Glutamatergic neuron (in vitro differentiated cells): ENCODE measurements at regions not wholly inside any gene's neighbourhood (a gene's known extent, or its start where the extent isn't known, plus 50 kb on each side); places are given as distances from the start of the nearest gene placed in this dataset.

Experiments used
- DNase-seq: peaks from one replicate; pipeline ENCODE4 v3.0.0; 2022
- H3K27ac Mint-ChIP-seq: one replicate; pipeline ENCODE4 v1.8.0; 2020; ENCODE audit warnings: mild to moderate bottlenecking, mixed read lengths, inconsistent platforms; ENCODE audit not compliant: unreplicated experiment
- H3K27me3 Mint-ChIP-seq: one replicate; pipeline ENCODE4 v1.8.0; 2020; ENCODE audit warnings: mild to moderate bottlenecking, moderate library complexity, mixed read lengths, inconsistent platforms; ENCODE audit not compliant: unreplicated experiment
- H3K36me3 Mint-ChIP-seq: one replicate; pipeline ENCODE4 v1.8.0; 2020; ENCODE audit warnings: mild to moderate bottlenecking, mixed read lengths, inconsistent platforms; ENCODE audit not compliant: unreplicated experiment
- H3K4me1 Mint-ChIP-seq: one replicate; pipeline ENCODE4 v1.8.0; 2020; ENCODE audit warnings: mild to moderate bottlenecking, low read depth, mixed read lengths, inconsistent platforms; ENCODE audit not compliant: unreplicated experiment
- H3K4me3 Mint-ChIP-seq: one replicate; pipeline ENCODE4 v1.8.0; 2020; ENCODE audit warnings: mild to moderate bottlenecking, mixed read lengths, inconsistent platforms; ENCODE audit not compliant: unreplicated experiment
- H3K9me3 Mint-ChIP-seq: one replicate; pipeline ENCODE4 v1.8.0; 2020; ENCODE audit warnings: mild to moderate bottlenecking, moderate library complexity, mixed read lengths, inconsistent platforms; ENCODE audit not compliant: unreplicated experiment
- TF ChIP-seq, protein P1 (sequence below): fragments of 200-600 bp; sonication (generic); IDR thresholded peaks from one replicate; pipeline ENCODE4 v1.5.0; 2021; ENCODE audit not compliant: partially characterized antibody, unreplicated experiment

DNA sequence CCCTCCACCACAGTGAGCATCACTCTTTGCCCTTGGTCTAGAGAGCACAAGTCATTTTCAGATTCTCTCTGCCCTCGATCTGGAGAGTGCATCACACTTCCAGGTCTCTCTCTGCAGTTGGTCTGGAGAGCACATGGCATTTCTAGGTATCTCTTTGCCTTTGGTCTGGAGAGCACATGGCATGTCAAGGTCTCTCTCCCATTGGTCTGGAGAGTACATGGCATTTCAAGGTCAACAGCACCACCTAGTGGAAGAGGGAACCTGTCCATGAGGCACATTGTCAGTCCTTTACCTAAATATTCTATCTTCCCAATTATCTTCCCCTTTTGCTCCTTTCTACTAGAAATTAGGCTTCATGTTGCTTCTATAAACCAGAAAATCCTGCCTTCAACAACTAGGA lies 1139.4 kb downstream of the XPNPEP1 start:
- Mint-ChIP-seq H3K36me3 (peaks cover 13% of the 10 kb centered on the region), H3K27me3 (no peaks in the 10 kb centered on the region), H3K9me3 (peaks cover 5% of the 10 kb centered on the region), H3K27ac (no peak overlapping the region), H3K4me1 (no peaks in the 10 kb centered on the region), H3K4me3 (no peak overlapping the region)
- TF ChIP-seq, protein P1, sequence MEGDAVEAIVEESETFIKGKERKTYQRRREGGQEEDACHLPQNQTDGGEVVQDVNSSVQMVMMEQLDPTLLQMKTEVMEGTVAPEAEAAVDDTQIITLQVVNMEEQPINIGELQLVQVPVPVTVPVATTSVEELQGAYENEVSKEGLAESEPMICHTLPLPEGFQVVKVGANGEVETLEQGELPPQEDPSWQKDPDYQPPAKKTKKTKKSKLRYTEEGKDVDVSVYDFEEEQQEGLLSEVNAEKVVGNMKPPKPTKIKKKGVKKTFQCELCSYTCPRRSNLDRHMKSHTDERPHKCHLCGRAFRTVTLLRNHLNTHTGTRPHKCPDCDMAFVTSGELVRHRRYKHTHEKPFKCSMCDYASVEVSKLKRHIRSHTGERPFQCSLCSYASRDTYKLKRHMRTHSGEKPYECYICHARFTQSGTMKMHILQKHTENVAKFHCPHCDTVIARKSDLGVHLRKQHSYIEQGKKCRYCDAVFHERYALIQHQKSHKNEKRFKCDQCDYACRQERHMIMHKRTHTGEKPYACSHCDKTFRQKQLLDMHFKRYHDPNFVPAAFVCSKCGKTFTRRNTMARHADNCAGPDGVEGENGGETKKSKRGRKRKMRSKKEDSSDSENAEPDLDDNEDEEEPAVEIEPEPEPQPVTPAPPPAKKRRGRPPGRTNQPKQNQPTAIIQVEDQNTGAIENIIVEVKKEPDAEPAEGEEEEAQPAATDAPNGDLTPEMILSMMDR: peak; percentile 58
- DNase-seq: peak; percentile 24

DNA sequence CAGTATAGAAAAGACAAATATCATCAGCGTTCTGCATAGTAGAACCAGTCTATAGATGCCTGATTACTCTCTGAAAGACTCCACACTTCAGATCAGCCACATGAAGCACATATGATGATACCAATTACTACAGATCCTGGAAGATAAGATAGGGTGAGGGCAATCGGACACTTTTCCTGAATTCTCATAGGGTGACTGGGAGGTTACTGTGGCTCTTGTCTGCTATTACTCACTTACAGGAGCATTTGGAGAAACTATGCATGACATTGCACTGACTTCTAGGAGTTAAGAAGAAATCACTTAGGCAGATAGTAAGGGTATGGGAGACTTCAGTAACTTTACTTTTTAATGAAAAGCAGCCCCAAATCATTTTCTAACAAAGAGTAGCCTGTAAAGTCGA lies 1140.9 kb downstream of the XPNPEP1 start:
- Mint-ChIP-seq H3K9me3 (peaks cover 7% of the 10 kb centered on the region), H3K36me3 (peaks cover 13% of the 10 kb centered on the region), H3K4me1 (no peaks in the 10 kb centered on the region), H3K27me3 (no peaks in the 10 kb centered on the region), H3K27ac (no peak overlapping the region), H3K4me3 (no peak overlapping the region)
- TF ChIP-seq, protein P1: no peak
- no peak for DNase-seq

DNA sequence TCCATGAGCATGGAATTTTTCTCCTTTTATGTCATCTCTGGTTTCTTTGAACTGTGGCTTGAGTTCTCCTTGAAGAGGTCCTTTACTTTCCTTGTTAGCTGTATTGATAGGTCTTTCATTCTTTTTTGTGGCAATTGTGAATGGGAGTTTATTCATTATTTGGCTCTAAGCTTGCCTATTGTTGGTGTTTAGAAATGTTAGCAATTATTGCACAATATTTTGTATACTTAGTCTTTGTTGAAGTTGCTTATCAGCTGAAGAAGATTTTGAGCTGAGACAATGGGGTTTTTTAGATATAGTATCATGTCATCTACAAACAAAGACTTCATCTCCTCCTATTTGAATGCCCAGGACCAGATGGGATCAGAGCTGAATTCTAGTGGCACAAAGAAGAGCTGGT lies 1143.8 kb downstream of the XPNPEP1 start:
- Mint-ChIP-seq H3K9me3 (peaks cover 6% of the 10 kb centered on the region), H3K27me3 (no peaks in the 10 kb centered on the region), H3K4me3 (no peak overlapping the region), H3K4me1 (no peaks in the 10 kb centered on the region), H3K36me3 (peaks cover 7% of the 10 kb centered on the region), H3K27ac (no peak overlapping the region)
- TF ChIP-seq, protein P1: no peak
- DNase-seq: no peak

DNA sequence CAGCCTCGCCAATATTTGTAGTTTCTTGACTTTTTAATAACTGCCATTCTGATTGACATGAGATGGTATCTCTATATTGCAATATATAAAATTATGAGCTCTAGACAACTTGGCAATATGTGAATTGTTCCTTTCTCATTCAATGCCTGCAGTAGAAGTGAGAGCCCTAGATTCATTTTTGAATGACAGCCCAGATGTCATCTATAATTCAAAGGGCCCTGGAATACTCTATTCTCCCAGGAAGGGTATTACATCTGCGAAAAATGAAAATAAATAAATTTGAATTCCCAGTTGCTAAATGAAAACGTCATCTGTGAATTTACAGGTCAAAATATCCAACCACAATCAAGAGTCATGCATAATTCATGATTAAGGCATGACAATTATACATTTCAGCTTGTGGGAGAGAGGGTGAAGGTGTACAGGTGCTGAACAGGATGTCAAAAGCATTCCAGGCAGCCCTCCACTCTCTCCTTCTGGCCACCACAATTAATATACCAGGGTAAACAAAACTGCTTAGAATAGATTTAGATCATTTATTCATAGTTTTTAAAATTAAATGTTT lies 1147.3 kb downstream of the XPNPEP1 start:
- no peaks in the 10 kb centered on the region for H3K4me1 Mint-ChIP-seq
- DNase-seq: no peak
- H3K4me3 Mint-ChIP-seq: no peak overlapping the region
- H3K9me3 Mint-ChIP-seq: peaks cover 3% of the 10 kb centered on the region
- TF ChIP-seq, protein P1: no peak
- no peaks in the 10 kb centered on the region for H3K36me3 Mint-ChIP-seq
- no peaks in the 10 kb centered on the region for H3K27me3 Mint-ChIP-seq
- no peak overlapping the region for H3K27ac Mint-ChIP-seq

DNA sequence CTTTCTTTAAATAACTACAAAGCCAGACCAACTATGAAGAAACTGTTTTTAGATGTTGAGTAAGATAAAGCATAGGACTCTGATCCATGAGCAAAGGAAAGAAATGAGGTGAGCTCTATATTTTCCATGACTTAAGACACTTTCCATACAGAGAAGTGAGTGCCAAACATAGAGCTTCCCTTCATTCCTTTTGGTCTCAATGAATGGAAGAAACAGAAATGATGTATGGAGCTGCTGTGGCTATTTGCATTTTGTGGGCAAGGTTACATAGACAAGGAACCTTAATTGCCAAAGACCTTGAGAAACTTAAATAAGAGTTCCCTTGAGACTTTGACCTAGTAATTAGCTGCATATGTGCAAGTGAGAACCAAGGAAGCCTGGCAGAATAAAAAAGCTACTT lies 1152.2 kb downstream of the XPNPEP1 start:
- H3K4me1 Mint-ChIP-seq: no peaks in the 10 kb centered on the region
- H3K27ac Mint-ChIP-seq: no peak overlapping the region
- no peaks in the 10 kb centered on the region for H3K27me3 Mint-ChIP-seq
- no peak overlapping the region for H3K4me3 Mint-ChIP-seq
- DNase-seq: no peak
- H3K9me3 Mint-ChIP-seq: no peaks in the 10 kb centered on the region
- H3K36me3 Mint-ChIP-seq: no peaks in the 10 kb centered on the region
- TF ChIP-seq, protein P1: no peak
